SK-N-SH (cell line): ENCODE measurements at regions not wholly inside any gene's neighbourhood (a gene's known extent, or its start where the extent isn't known, plus 50 kb on each side); places are given as distances from the start of the nearest gene placed in this dataset.

Experiments
- CTCF ChIA-PET: fragments of 300-600, 350-600 bp; formaldehyde crosslinking; extraction: SDS; loops from one replicate; lab custom pipeline; 2021; lab: Yijun Ruan, JAX
- POLR2A ChIA-PET: fragments of 350-600 bp; sonication (Branson Sonifier 250); formaldehyde crosslinking; extraction: SDS; loops from one replicate; lab custom pipeline; 2020; ENCODE audit warnings: antibody characterized with exemption, inconsistent platforms; lab: Yijun Ruan, JAX
- DNase-seq: peaks from one replicate; pipeline ENCODE4 v3.0.0; 2012
- H2AFZ ChIP-seq: fragments of 200-600 bp; sonication (generic); 2 replicates; pipeline ENCODE4 v1.8.1; 2016; ENCODE audit warnings: antibody characterized with exemption, mild to moderate bottlenecking, low read depth
- H3F3A ChIP-seq: fragments of 200-600 bp; sonication (generic); replicated peaks from 2 replicates; pipeline ENCODE3; 2016; ENCODE audit warnings: antibody characterized with exemption, mild to moderate bottlenecking; ENCODE audit not compliant: insufficient read depth
- H3K27ac ChIP-seq, 2 experiments: fragments of 200-500 bp in 1 of 2; fragments of 200-600 bp in 1 of 2; sonication (Bioruptor generic) in 1 of 2; sonication (generic), shearing (Covaris generic) in 1 of 2; 2 replicates each; pipeline versions ENCODE4 v1.5.1 to v1.6.1; 2014 to 2016; ENCODE audit warnings: low read depth in 2 of 2, inconsistent platforms in 1 of 2, low read length in 1 of 2, mild to moderate bottlenecking in 1 of 2, mixed read lengths in 1 of 2
- H3K27me3 ChIP-seq: fragments of 200-600 bp; sonication (generic), shearing (Covaris generic); 2 replicates; pipeline ENCODE4 v1.6.1; 2016; ENCODE audit warnings: mixed run types; ENCODE audit not compliant: insufficient read depth
- H3K36me3 ChIP-seq, 2 experiments: fragments of 200-500 bp in 1 of 2; fragments of 200-600 bp in 1 of 2; sonication (Bioruptor generic) in 1 of 2; sonication (generic) in 1 of 2; replicated peaks in 1 of 2; 2 replicates each; pipeline versions ENCODE3 to v1.5.1; 2014 to 2016; ENCODE audit warnings: low read length in 1 of 2, mild to moderate bottlenecking in 1 of 2; ENCODE audit not compliant: insufficient read depth in 2 of 2, control insufficient read depth in 1 of 2
- H3K4me1 ChIP-seq, 2 experiments: fragments of 200-500 bp in 1 of 2; fragments of 200-600 bp in 1 of 2; sonication (Bioruptor generic) in 1 of 2; sonication (generic), shearing (Covaris generic) in 1 of 2; 2 replicates each; pipeline versions ENCODE4 v1.5.1 to v1.6.1; 2014 to 2016; ENCODE audit warnings: low read depth in 1 of 2, low read length in 1 of 2, mixed run types in 1 of 2; ENCODE audit not compliant: insufficient read depth in 2 of 2, control insufficient read depth in 1 of 2
- H3K4me2 ChIP-seq: fragments of 200-600 bp; sonication (generic), shearing (Covaris generic); 2 replicates; pipeline ENCODE4 v1.6.1; 2017; ENCODE audit warnings: mixed run types
- H3K4me3 ChIP-seq, 2 experiments: fragments of 200-500 bp in 1 of 2; fragments of 200-600 bp in 1 of 2; sonication (Bioruptor generic) in 1 of 2; sonication (generic), shearing (Covaris generic) in 1 of 2; 2 replicates each; pipeline versions ENCODE4 v1.5.1 to v1.8.1; 2014 to 2016; ENCODE audit warnings: low read depth in 2 of 2, inconsistent platforms in 1 of 2, low read length in 1 of 2, mild to moderate bottlenecking in 1 of 2, mixed read lengths in 1 of 2, moderate library complexity in 1 of 2
- H3K79me2 ChIP-seq: fragments of 200-600 bp; sonication (generic); 2 replicates; pipeline ENCODE4 v1.8.1; 2017; ENCODE audit warnings: mild to moderate bottlenecking; ENCODE audit not compliant: insufficient read depth
- H3K9ac ChIP-seq: fragments of 200-600 bp; sonication (generic); 2 replicates; pipeline ENCODE4 v1.6.1; 2017; ENCODE audit warnings: mixed run types
- H3K9me2 ChIP-seq: fragments of 200-600 bp; sonication (generic); 2 replicates; pipeline ENCODE4 v1.6.1; 2017; ENCODE audit warnings: mixed run types
- H3K9me3 ChIP-seq: fragments of 200-600 bp; sonication (generic); 2 replicates; pipeline ENCODE4 v1.6.1; 2017; ENCODE audit warnings: mixed run types, mild to moderate bottlenecking, moderate library complexity
- H4K20me1 ChIP-seq: fragments of 200-600 bp; sonication (generic); 2 replicates; pipeline ENCODE4 v1.6.1; 2017; ENCODE audit warnings: mild to moderate bottlenecking, mixed run types; ENCODE audit not compliant: insufficient read depth
- CHD2 ChIP-seq: fragments of 150-350 bp; IDR thresholded peaks from 2 replicates; pipeline ENCODE4 v1.6.1; 2018; ENCODE audit warnings: low read length; ENCODE audit not compliant: partially characterized antibody
- ELF1 ChIP-seq: IDR thresholded peaks from 2 replicates; pipeline ENCODE4 v1.4.0; 2012
- EP300 ChIP-seq, 2 experiments: IDR thresholded peaks; 2 replicates each; pipeline versions ENCODE4 v1.4.0 to v1.6.1; 2012; ENCODE audit warnings: borderline replicate concordance in 1 of 2, low read depth in 1 of 2, low read length in 1 of 2
- FOXJ3 ChIP-seq: sonication (generic); formaldehyde crosslinking; IDR thresholded peaks from 2 replicates; pipeline ENCODE4 v1.5.1; 2020; ENCODE audit warnings: mild to moderate bottlenecking, missing genetic modification reagents
- GABPA ChIP-seq: IDR thresholded peaks from 2 replicates; pipeline ENCODE4 v1.4.0; 2012; ENCODE audit warnings: low read depth, mild to moderate bottlenecking
- GATA2 ChIP-seq: sonication (generic); formaldehyde crosslinking; IDR thresholded peaks from 2 replicates; pipeline ENCODE4 v1.5.0; 2020; ENCODE audit warnings: mild to moderate bottlenecking, missing genetic modification reagents
- MEF2A ChIP-seq: IDR thresholded peaks from 2 replicates; pipeline ENCODE4 v1.4.0; 2012; ENCODE audit warnings: low read depth, borderline replicate concordance
- POLR2AphosphoS5 ChIP-seq: IDR thresholded peaks from 2 replicates; pipeline ENCODE4 v1.6.1; 2012; ENCODE audit warnings: low read depth, low read length
- RAD21 ChIP-seq: IDR thresholded peaks from 2 replicates; pipeline ENCODE4 v1.6.1; 2012; ENCODE audit warnings: mild to moderate bottlenecking, low read length
- RFX5 ChIP-seq: IDR thresholded peaks from 2 replicates; pipeline ENCODE4 v1.6.1; 2012; ENCODE audit warnings: mild to moderate bottlenecking, improper control_type of control experiment, low read length
- RXRA ChIP-seq: IDR thresholded peaks from 2 replicates; pipeline ENCODE4 v1.4.0; 2012; ENCODE audit warnings: low read depth, mild to moderate bottlenecking, borderline replicate concordance
- TCF12 ChIP-seq: IDR thresholded peaks from 2 replicates; pipeline ENCODE4 v1.4.0; 2012
- TEAD4 ChIP-seq: IDR thresholded peaks from 2 replicates; pipeline ENCODE4 v1.4.0; 2012; ENCODE audit warnings: mild to moderate bottlenecking, borderline replicate concordance; ENCODE audit not compliant: insufficient read depth
- WGBS: methylation state at CpG from one replicate; pipeline ENCODE4 v1.1.6; 2017; ENCODE audit warnings: low lambda C conversion rate; 5-methylcytosine and 5-hydroxymethylcytosine counted together
- TF ChIP-seq, protein P1 (sequence below): fragments of 150-350 bp; IDR thresholded peaks from 2 replicates; pipeline ENCODE4 v1.6.1; 2017; ENCODE audit warnings: antibody characterized with exemption, low read length, low read depth, borderline replicate concordance
- TF ChIP-seq, protein P2 (sequence below): fragments of 150-350 bp; IDR thresholded peaks from 2 replicates; pipeline ENCODE4 v1.6.1; 2016; ENCODE audit warnings: mild to moderate bottlenecking, low read depth, low read length
- TF ChIP-seq, protein P3 (sequence below): IDR thresholded peaks from 2 replicates; pipeline ENCODE4; 2012
- TF ChIP-seq, protein P4 (sequence below): IDR thresholded peaks from 2 replicates; pipeline ENCODE4 v1.4.0; 2012; ENCODE audit warnings: low read depth, borderline replicate concordance
- TF ChIP-seq, protein P5 (sequence below): IDR thresholded peaks from 2 replicates; pipeline ENCODE4 v1.4.0; 2012; ENCODE audit warnings: low read depth

DNA sequence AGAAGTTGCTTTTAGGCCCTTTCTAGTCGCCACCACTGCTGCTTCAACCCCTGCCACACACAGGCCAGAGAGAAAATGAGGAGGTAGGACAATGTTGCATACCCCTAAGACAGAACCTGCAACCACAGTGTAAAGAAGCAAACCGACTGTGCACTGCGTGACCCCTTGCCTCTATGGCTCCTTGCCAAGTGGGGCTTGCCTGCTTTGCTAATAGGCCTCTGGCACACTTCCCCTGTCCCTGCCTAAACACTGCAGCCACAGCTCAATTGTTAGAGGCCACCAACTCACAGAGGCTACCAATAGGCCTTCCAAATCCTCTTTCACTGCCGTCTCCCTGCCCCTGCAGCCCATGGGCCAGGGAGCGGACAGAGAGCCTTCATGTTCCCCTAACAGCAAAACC is 280.1 kb downstream of the CDH10 start:
- Histone ChIP-seq H3K9ac (no peak overlapping the region), H3K9me2 (no peaks in the 10 kb centered on the region; the same call in 1 of the 2 replicates), H3K36me3 (no peaks in the 10 kb centered on the region), H3K27me3 (no peaks in the 10 kb centered on the region), H3K4me3 (no peak overlapping the region), H2AFZ (no peak overlapping the region), H3K27ac (no peak overlapping the region), H3K4me2 (no peak overlapping the region), H4K20me1 (no peaks in the 10 kb centered on the region), H3K4me1 (no peaks in the 10 kb centered on the region), H3K9me3 (no peaks in the 10 kb centered on the region; the same call in 1 of the 2 replicates), H3F3A (no peaks in the 10 kb centered on the region)
- no peak for DNase-seq
- 25% methylated on average over 4 of the region's 5 CpGs for WGBS
- ChIA-PET CTCF (no interaction called here), POLR2A (no interaction called here)
- no peak for TF ChIP-seq RXRA
- TF ChIP-seq, protein P1, sequence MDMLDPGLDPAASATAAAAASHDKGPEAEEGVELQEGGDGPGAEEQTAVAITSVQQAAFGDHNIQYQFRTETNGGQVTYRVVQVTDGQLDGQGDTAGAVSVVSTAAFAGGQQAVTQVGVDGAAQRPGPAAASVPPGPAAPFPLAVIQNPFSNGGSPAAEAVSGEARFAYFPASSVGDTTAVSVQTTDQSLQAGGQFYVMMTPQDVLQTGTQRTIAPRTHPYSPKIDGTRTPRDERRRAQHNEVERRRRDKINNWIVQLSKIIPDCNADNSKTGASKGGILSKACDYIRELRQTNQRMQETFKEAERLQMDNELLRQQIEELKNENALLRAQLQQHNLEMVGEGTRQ, result no peak
- no peak for TF ChIP-seq CHD2
- no peak for TF ChIP-seq FOXJ3 (CRISPR knock-in tag)
- TF ChIP-seq, protein P2, sequence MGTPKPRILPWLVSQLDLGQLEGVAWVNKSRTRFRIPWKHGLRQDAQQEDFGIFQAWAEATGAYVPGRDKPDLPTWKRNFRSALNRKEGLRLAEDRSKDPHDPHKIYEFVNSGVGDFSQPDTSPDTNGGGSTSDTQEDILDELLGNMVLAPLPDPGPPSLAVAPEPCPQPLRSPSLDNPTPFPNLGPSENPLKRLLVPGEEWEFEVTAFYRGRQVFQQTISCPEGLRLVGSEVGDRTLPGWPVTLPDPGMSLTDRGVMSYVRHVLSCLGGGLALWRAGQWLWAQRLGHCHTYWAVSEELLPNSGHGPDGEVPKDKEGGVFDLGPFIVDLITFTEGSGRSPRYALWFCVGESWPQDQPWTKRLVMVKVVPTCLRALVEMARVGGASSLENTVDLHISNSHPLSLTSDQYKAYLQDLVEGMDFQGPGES, result no peak
- TF ChIP-seq TEAD4, result no peak
- TF ChIP-seq POLR2AphosphoS5, result no peak
- TF ChIP-seq RFX5, result no peak
- TF ChIP-seq, protein P3, sequence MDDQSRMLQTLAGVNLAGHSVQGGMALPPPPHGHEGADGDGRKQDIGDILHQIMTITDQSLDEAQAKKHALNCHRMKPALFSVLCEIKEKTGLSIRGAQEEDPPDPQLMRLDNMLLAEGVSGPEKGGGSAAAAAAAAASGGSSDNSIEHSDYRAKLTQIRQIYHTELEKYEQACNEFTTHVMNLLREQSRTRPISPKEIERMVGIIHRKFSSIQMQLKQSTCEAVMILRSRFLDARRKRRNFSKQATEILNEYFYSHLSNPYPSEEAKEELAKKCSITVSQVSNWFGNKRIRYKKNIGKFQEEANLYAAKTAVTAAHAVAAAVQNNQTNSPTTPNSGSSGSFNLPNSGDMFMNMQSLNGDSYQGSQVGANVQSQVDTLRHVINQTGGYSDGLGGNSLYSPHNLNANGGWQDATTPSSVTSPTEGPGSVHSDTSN, result no peak
- TF ChIP-seq GATA2, result no peak
- TF ChIP-seq, protein P4, sequence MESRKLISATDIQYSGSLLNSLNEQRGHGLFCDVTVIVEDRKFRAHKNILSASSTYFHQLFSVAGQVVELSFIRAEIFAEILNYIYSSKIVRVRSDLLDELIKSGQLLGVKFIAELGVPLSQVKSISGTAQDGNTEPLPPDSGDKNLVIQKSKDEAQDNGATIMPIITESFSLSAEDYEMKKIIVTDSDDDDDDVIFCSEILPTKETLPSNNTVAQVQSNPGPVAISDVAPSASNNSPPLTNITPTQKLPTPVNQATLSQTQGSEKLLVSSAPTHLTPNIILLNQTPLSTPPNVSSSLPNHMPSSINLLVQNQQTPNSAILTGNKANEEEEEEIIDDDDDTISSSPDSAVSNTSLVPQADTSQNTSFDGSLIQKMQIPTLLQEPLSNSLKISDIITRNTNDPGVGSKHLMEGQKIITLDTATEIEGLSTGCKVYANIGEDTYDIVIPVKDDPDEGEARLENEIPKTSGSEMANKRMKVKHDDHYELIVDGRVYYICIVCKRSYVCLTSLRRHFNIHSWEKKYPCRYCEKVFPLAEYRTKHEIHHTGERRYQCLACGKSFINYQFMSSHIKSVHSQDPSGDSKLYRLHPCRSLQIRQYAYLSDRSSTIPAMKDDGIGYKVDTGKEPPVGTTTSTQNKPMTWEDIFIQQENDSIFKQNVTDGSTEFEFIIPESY, result no peak
- TF ChIP-seq TCF12, result no peak
- TF ChIP-seq ELF1, result no peak
- TF ChIP-seq EP300 (IDR thresholded peaks at IDR 0.05; ENCODE audit: borderline replicate concordance in 1 of 2, low read depth in 1 of 2, low read length in 1 of 2), result no peak
- TF ChIP-seq, protein P5, sequence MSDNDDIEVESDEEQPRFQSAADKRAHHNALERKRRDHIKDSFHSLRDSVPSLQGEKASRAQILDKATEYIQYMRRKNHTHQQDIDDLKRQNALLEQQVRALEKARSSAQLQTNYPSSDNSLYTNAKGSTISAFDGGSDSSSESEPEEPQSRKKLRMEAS, result no peak
- TF ChIP-seq GABPA, result no peak
- TF ChIP-seq RAD21, result no peak
- TF ChIP-seq MEF2A, result no peak
- TF ChIP-seq, all 33 proteins: peak for 0
- H3K79me2 ChIP-seq, result no peaks in the 10 kb centered on the region
